ENCODE measurements at regions not wholly inside any gene's neighbourhood (a gene's known extent, or its start where the extent isn't known, plus 50 kb on each side); places are given as distances from the start of the nearest gene placed in this dataset.

DNA sequence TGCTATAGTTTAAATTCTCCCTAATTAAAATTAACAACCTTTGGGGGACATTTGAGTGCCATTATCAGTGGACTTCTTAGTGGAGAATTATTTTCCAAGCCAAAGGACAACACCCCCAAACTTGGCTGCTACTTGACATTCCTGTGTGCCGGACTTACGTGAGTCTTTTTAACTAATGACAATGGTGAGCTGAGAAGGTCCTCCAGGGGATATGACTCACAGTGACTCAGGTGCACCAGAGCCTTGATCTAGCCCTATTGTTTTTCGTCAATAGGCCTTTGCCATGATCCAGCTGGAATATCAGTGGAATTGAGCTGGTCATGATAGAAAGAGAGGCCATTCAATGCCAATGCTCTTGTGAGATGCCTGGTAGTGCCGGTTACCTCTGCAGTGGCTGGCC lies 118.1 kb upstream of the CXCR4 start:
- no peak overlapping the region for H3K4me3 ChIP-seq (ENCODE audit: low read depth, low read length)
- in situ Hi-C loops (cut with HindIII; ENCODE audit: low sequenced_read_pairs): no loop called here
- TF ChIP-seq, protein P1, sequence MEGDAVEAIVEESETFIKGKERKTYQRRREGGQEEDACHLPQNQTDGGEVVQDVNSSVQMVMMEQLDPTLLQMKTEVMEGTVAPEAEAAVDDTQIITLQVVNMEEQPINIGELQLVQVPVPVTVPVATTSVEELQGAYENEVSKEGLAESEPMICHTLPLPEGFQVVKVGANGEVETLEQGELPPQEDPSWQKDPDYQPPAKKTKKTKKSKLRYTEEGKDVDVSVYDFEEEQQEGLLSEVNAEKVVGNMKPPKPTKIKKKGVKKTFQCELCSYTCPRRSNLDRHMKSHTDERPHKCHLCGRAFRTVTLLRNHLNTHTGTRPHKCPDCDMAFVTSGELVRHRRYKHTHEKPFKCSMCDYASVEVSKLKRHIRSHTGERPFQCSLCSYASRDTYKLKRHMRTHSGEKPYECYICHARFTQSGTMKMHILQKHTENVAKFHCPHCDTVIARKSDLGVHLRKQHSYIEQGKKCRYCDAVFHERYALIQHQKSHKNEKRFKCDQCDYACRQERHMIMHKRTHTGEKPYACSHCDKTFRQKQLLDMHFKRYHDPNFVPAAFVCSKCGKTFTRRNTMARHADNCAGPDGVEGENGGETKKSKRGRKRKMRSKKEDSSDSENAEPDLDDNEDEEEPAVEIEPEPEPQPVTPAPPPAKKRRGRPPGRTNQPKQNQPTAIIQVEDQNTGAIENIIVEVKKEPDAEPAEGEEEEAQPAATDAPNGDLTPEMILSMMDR (IDR thresholded peaks at IDR 0.05; ENCODE audit: low read depth, low read length, missing control alignments): no peak
- DNase-seq (ENCODE audit: low read depth): peak; percentile 76

DNA sequence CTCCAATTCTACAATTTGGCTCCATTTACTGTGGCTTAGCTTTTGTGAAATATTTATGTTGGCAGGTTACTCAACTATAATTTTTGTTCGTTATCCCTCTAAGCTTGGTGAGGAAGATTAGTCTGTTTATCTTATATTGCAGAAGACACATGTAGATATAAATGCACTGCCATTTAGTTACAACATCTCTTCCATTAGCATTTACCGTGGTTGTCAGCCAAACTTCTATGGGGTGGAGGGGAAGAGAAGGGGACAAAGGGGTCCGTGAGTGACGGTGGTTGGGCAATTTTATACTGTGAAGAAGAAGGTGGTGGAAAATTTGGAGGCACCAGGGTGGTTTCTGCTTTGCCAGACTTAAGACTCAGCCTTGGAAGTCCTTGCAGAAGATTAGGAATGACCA lies 117.6 kb upstream of the CXCR4 start:
- H3K4me3 ChIP-seq (ENCODE audit: low read depth, low read length): no peak overlapping the region
- DNase-seq (ENCODE audit: low read depth): no peak
- in situ Hi-C loops (cut with HindIII; ENCODE audit: low sequenced_read_pairs): no loop called here
- TF ChIP-seq, protein P1 (IDR thresholded peaks at IDR 0.05; ENCODE audit: low read depth, low read length, missing control alignments): no peak

DNA sequence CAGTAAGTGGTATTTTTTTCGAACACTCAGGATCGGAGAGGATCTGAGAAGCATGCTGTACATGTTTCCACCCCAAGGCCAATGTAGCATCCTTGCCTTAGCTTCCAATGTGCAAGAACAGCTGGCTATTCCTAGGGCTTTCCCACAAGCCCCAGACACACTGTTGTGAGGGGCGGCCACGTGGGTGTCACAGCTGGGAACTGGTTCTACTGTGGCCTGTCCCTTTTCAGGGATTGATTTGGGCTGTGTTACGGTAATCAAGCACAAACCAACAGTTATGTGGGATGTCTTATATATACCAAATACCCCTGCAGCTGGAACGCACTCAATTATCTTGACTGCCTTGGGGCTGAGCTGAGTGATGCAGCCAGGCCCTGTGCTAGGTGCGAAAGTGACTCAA lies 116.3 kb upstream of the CXCR4 start:
- no peak overlapping the region for H3K4me3 ChIP-seq (ENCODE audit: low read depth, low read length)
- in situ Hi-C loops (cut with HindIII; ENCODE audit: low sequenced_read_pairs): no loop called here
- TF ChIP-seq, protein P1 (IDR thresholded peaks at IDR 0.05; ENCODE audit: low read depth, low read length, missing control alignments): no peak
- no peak for DNase-seq (ENCODE audit: low read depth)

DNA sequence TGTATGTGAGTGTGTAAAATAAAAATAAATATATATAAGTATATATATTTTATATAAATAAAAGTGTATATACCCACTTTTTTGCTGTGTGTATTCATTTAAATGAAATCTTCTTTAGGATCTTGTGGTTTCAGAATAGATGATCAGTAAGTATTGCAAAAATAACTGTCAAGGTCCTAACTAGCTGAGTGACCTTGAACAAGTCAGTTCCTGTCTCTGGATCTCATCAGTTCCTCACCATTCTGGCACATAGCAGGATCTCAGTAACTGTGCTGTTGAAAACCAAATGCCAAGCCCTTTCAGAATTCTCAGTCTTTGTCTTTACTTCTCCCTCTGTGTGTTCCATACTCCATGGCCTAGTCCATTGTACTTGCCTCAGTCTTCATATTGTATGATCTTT lies 115.3 kb upstream of the CXCR4 start:
- no peak for DNase-seq (ENCODE audit: low read depth)
- in situ Hi-C loops (cut with HindIII; ENCODE audit: low sequenced_read_pairs): no loop called here
- TF ChIP-seq, protein P1 (IDR thresholded peaks at IDR 0.05; ENCODE audit: low read depth, low read length, missing control alignments): no peak
- H3K4me3 ChIP-seq (ENCODE audit: low read depth, low read length): no peak overlapping the region

DNA sequence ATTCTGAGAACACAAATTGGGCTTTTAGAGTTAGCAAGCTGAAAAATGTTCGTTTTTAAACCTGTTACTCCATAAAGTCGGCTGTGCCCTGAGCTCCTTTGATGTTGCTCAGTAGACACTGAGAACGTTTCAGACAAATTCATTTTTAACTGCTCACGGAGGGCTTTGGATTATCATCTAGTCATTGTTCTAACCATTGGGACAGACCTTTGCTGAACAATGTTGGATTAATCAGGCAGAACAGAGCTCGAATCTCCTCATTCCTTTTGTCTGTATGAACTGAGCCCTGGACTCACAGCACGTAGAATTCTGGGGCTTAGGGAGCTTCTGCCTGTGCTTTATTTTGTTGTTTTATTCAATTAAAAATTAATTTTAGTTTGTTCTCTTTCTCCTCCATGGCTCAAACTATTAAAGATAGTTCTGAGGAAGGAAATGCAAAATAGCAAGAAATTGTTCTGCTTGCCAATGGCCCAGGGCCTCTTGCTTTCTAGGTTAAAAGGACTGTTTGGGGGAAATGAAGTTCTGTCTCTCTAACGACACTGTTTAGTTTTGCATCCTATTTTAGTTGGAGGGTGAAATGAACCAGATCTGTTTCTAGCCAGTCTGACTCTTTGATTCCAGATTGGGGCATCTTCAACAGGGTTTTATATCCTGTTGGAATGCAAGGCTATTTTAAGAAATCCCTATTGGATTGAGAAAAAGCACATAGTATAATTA lies 114.7 kb upstream of the CXCR4 start:
- DNase-seq (ENCODE audit: low read depth): no peak
- TF ChIP-seq, protein P1 (IDR thresholded peaks at IDR 0.05; ENCODE audit: low read depth, low read length, missing control alignments): no peak
- no peak overlapping the region for H3K4me3 ChIP-seq (ENCODE audit: low read depth, low read length)
- in situ Hi-C loops (cut with HindIII; ENCODE audit: low sequenced_read_pairs): no loop called here

DNA sequence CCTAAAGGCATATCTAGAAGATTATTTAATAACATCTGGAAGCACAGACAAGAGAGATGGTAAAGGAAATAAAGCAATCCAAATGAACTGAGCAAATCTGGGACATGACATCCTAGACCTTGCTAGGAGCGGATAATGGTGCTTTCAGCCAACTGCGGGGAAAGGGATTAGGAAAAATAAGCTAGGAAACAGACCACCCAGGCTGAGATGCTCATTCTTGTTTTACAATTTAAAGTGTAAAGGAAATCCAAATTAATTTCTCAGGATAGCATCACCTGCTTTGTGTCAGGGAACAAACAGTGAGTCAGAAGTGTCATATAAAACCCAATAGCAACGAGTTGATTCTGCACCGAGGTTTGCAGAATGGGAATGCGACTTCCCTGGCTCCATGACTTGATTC lies 112.5 kb upstream of the CXCR4 start:
- in situ Hi-C loops (cut with HindIII; ENCODE audit: low sequenced_read_pairs): no loop called here
- no peak for DNase-seq (ENCODE audit: low read depth)
- TF ChIP-seq, protein P1 (IDR thresholded peaks at IDR 0.05; ENCODE audit: low read depth, low read length, missing control alignments): no peak
- no peak overlapping the region for H3K4me3 ChIP-seq (ENCODE audit: low read depth, low read length)

All from astrocyte of the cerebellum (primary cell).